Neural cell (in vitro differentiated cells): ENCODE measurements at regions not wholly inside any gene's neighbourhood (a gene's known extent, or its start where the extent isn't known, plus 50 kb on each side); places are given as distances from the start of the nearest gene placed in this dataset.

Experiments used
- H2AFZ ChIP-seq: fragments of 200-600, 300-800 bp; sonication (generic), shearing (Covaris generic); 2 replicates; pipeline ENCODE4 v1.6.0; 2014; ENCODE audit warnings: low read depth, mild to moderate bottlenecking, antibody characterized with exemption, low read length, moderate library complexity
- H3F3A ChIP-seq: fragments of 200-600 bp; shearing (Covaris generic); 2 replicates; pipeline ENCODE4 v1.6.1; 2016; ENCODE audit warnings: mild to moderate bottlenecking, moderate library complexity, mixed read lengths, antibody characterized with exemption, low read length; ENCODE audit not compliant: insufficient read depth, poor library complexity, severe bottlenecking
- H3K27ac ChIP-seq: fragments of 200-600, 300-800 bp; sonication (generic), shearing (Covaris generic); 2 replicates; pipeline ENCODE4 v1.5.1; 2014; ENCODE audit warnings: mild to moderate bottlenecking, low read length, moderate library complexity
- H3K27me3 ChIP-seq: fragments of 300-800, 200-600 bp; sonication (generic), shearing (Covaris generic); 2 replicates; pipeline ENCODE4 v1.6.0; 2014; ENCODE audit warnings: mild to moderate bottlenecking, low read depth, low read length, moderate library complexity; ENCODE audit not compliant: insufficient read depth
- H3K36me3 ChIP-seq: fragments of 300-800, 200-600 bp; sonication (generic), shearing (Covaris generic); 2 replicates; pipeline ENCODE4 v1.5.1; 2014; ENCODE audit warnings: mild to moderate bottlenecking, antibody characterized with exemption, low read length, moderate library complexity; ENCODE audit not compliant: insufficient read depth
- H3K4me2 ChIP-seq: fragments of 300-800, 200-600 bp; sonication (generic), shearing (Covaris generic); 2 replicates; pipeline ENCODE4 v1.6.0; 2014; ENCODE audit warnings: mild to moderate bottlenecking, low read length
- H3K4me3 ChIP-seq: fragments of 300-800, 200-600 bp; sonication (generic), shearing (Covaris generic); 2 replicates; pipeline ENCODE4 v1.5.1; 2014; ENCODE audit warnings: mild to moderate bottlenecking, low read length, moderate library complexity
- H3K79me2 ChIP-seq: fragments of 200-600 bp; shearing (Covaris generic); replicated peaks from 2 replicates; pipeline ENCODE4 v1.6.0; 2014; ENCODE audit warnings: mild to moderate bottlenecking, low read length, moderate library complexity; ENCODE audit not compliant: insufficient read depth
- H3K9ac ChIP-seq: fragments of 300-800, 200-600 bp; sonication (generic), shearing (Covaris generic); 2 replicates; pipeline ENCODE4 v1.6.1; 2016; ENCODE audit warnings: mild to moderate bottlenecking, low read length, mixed read lengths
- H3K9me2 ChIP-seq: fragments of 200-600 bp; shearing (Covaris generic); 2 replicates; pipeline ENCODE4 v1.6.1; 2016; ENCODE audit warnings: mild to moderate bottlenecking, low read length, mixed read lengths; ENCODE audit not compliant: insufficient read depth
- H3K9me3 ChIP-seq: fragments of 200-600, 300-800 bp; sonication (generic), shearing (Covaris generic); 2 replicates; pipeline ENCODE4 v1.6.1; 2016; ENCODE audit warnings: mild to moderate bottlenecking, mixed run types, low read length, moderate library complexity, mixed read lengths
- H4K20me1 ChIP-seq: fragments of 200-600 bp; shearing (Covaris generic); 2 replicates; pipeline ENCODE4 v1.6.1; 2016; ENCODE audit warnings: mild to moderate bottlenecking, mixed run types; ENCODE audit not compliant: insufficient read depth
- CTCF ChIP-seq: fragments of 450-650 bp; IDR thresholded peaks from 2 replicates; pipeline ENCODE4 v1.5.1; 2014; ENCODE audit warnings: antibody characterized with exemption, mild to moderate bottlenecking, moderate library complexity; ENCODE audit not compliant: poor library complexity, severe bottlenecking
- EP300 ChIP-seq: fragments of 450-650 bp; conservative IDR thresholded peaks from 2 replicates; pipeline ENCODE4 v1.6.1; 2014; ENCODE audit warnings: antibody characterized with exemption, mild to moderate bottlenecking, moderate library complexity; ENCODE audit not compliant: poor library complexity, severe bottlenecking
- EZH2 ChIP-seq: fragments of 200-600, 300-800 bp; shearing (Covaris generic), sonication (generic); IDR thresholded peaks from 2 replicates; pipeline ENCODE4 v1.6.1; 2014; ENCODE audit warnings: antibody characterized with exemption, low read length, borderline replicate concordance, mild to moderate bottlenecking; ENCODE audit not compliant: insufficient read depth, poor library complexity, severe bottlenecking
- MXI1 ChIP-seq: fragments of 450-650 bp; conservative IDR thresholded peaks from 2 replicates; pipeline ENCODE4 v1.6.1; 2014; ENCODE audit warnings: antibody characterized with exemption, mild to moderate bottlenecking; ENCODE audit not compliant: poor library complexity, severe bottlenecking
- POLR2AphosphoS5 ChIP-seq: IDR thresholded peaks from 2 replicates; pipeline ENCODE4 v1.6.1; 2012
- RAD21 ChIP-seq: fragments of 450-650 bp; conservative IDR thresholded peaks from 2 replicates; pipeline ENCODE4 v1.6.1; 2014; ENCODE audit warnings: antibody characterized with exemption, mild to moderate bottlenecking, moderate library complexity
- REST ChIP-seq: IDR thresholded peaks from 2 replicates; pipeline ENCODE4 v1.6.1; 2012; ENCODE audit warnings: borderline replicate concordance
- SMC3 ChIP-seq: fragments of 450-650 bp; conservative IDR thresholded peaks from 2 replicates; pipeline ENCODE4 v1.6.1; 2014; ENCODE audit warnings: antibody characterized with exemption, mild to moderate bottlenecking, moderate library complexity; ENCODE audit not compliant: poor library complexity
- TAF1 ChIP-seq: IDR thresholded peaks from 2 replicates; pipeline ENCODE4 v1.6.1; 2012; ENCODE audit warnings: low read depth

GRCh38 chr11:13062115-13062514 is 53.0 kb downstream of the RASSF10 start:
- no peak overlapping the region for H3K4me3 ChIP-seq
- H3K9me3 ChIP-seq, result no peaks in the 10 kb centered on the region
- no peaks in the 10 kb centered on the region for H3K36me3 ChIP-seq
- no peaks in the 10 kb centered on the region for H3F3A ChIP-seq
- H3K27me3 ChIP-seq, result no peaks in the 10 kb centered on the region
- H3K9ac ChIP-seq, result no peak overlapping the region
- H4K20me1 ChIP-seq, result no peaks in the 10 kb centered on the region
- no peak for TF ChIP-seq RAD21
- H3K9me2 ChIP-seq, result no peaks in the 10 kb centered on the region
- no peak overlapping the region for H3K4me2 ChIP-seq
- no peaks in the 10 kb centered on the region for H3K79me2 ChIP-seq
- H3K27ac ChIP-seq, result no peak overlapping the region
- no peak overlapping the region for H2AFZ ChIP-seq

- Histone ChIP-seq H3K4me3 (no peak overlapping the region), H2AFZ (no peak overlapping the region), H3K9me2 (no peaks in the 10 kb centered on the region), H3K79me2 (no peaks in the 10 kb centered on the region), H3K27ac (no peak overlapping the region), H3K9me3 (no peaks in the 10 kb centered on the region), H3F3A (no peaks in the 10 kb centered on the region), H3K27me3 (no peaks in the 10 kb centered on the region), H3K9ac (no peak overlapping the region), H3K4me2 (no peak overlapping the region), H4K20me1 (no peaks in the 10 kb centered on the region), H3K36me3 (no peaks in the 10 kb centered on the region)
- TF ChIP-seq RAD21 (no peak), SMC3 (no peak), REST (no peak), TAF1 (no peak), CTCF (no peak), POLR2AphosphoS5 (no peak), EP300 (no peak), MXI1 (no peak), EZH2 (no peak)
Observed at GRCh38 chr11:13064593-13064992, 55.5 kb downstream of the RASSF10 start.

GRCh38 chr11:13065200-13065787 is 56.2 kb downstream of the RASSF10 start:
- H3K36me3 ChIP-seq, result no peaks in the 10 kb centered on the region
- TF ChIP-seq REST (no peak), SMC3 (no peak), RAD21 (no peak), POLR2AphosphoS5 (no peak), EZH2 (no peak)
- H3K79me2 ChIP-seq, result no peaks in the 10 kb centered on the region
- H3K9me2 ChIP-seq, result no peaks in the 10 kb centered on the region
- H3K4me2 ChIP-seq, result no peak overlapping the region
- H4K20me1 ChIP-seq, result no peaks in the 10 kb centered on the region
- no peaks in the 10 kb centered on the region for H3K27me3 ChIP-seq
- no peak overlapping the region for H2AFZ ChIP-seq
- H3F3A ChIP-seq, result no peaks in the 10 kb centered on the region
- H3K9ac ChIP-seq, result no peak overlapping the region
- H3K4me3 ChIP-seq, result no peak overlapping the region
- H3K27ac ChIP-seq, result no peak overlapping the region
- H3K9me3 ChIP-seq, result no peaks in the 10 kb centered on the region
